HG03280 (cell line): ENCODE measurements at regions not wholly inside any gene's neighbourhood (a gene's known extent, or its start where the extent isn't known, plus 50 kb on each side); places are given as distances from the start of the nearest gene placed in this dataset.
"Not testable (repeated sequence)": the region's sequence is repeated elsewhere in the genome, so short reads cannot be mapped to it uniquely, and the experiment has no call there.

Experiments
- ATAC-seq: cut with Tn5 transposase; IDR thresholded peaks from one replicate; pipeline ENCODE4 v1.9.1; 2021; ENCODE audit warnings: mild to moderate bottlenecking, moderate library complexity; ENCODE audit not compliant: unreplicated experiment

GRCh38 chr9:39463696-39464095 lies 108.2 kb downstream of the SPATA31A1 start:
- ATAC-seq: peak; percentile 56

GRCh38 chr9:39464122-39464777 lies 108.8 kb downstream of the SPATA31A1 start:
- ATAC-seq: peak; percentile 93

DNA sequence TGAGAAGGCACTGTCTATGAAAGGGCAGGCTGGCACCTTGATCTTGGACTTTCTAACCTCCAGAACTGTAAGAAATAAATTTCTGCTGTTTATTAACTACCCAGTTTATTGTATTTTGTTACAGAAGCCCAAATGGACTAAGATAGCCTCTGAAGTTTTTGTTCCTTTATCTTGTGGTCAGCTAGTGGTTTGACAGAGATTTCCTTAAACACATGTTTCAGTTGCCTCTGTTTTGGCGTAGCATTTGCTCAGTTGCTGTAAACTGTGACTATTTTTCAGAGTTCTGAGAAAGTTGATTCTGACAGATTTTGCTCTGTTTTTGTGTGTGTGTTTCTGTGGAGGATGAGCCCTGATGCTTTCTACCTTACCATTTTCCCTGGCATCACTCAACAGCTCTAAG lies 119.0 kb downstream of the SPATA31A1 start:
- peak; percentile 96 for ATAC-seq

GRCh38 chr9:39483073-39483472 lies 127.6 kb downstream of the SPATA31A1 start:
- ATAC-seq: not testable (repeated sequence)

DNA sequence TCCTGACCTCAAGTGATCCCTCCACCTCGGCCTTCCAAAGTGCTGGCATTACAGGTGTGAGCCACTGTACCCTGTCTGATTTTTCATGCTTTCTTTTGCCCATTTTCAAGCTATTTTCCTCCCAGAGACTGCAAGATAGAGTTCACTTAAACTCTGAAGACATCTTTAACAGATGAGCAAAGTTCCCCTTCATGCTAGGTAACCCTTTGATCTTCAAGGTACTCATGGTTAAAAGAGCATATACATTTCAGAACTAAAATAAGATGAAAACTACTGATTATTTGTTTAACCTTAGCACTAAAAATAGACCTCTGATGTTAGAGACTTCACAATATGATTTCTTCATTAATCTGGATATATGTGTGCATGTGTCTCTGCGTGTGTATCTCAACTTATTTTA lies 128.4 kb downstream of the SPATA31A1 start:
- ATAC-seq: peak; percentile 22

DNA sequence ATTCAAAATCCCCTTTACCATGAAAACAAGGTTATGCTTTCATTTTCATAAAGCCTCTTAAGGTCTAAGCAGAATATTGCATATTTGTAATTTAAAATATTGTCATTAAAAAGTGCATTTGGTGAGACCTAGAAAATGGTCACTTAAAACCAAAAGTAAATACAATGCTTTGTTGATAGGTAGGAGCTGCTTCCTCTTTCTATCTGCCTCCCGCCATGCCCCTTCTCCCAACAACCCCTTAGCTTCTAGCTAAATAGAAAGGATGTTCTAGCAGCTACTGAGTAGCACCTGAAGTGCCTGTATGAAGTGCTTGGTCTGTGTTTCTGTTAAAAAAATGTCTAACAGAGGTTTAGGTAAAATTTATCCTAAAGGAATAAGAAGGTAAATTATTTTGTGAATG lies 128.8 kb downstream of the SPATA31A1 start:
- ATAC-seq: peak; percentile 80

GRCh38 chr9:39487477-39487876 lies 132.0 kb downstream of the SPATA31A1 start:
- ATAC-seq: not testable (repeated sequence)

- ATAC-seq: not testable (repeated sequence)
Observed at GRCh38 chr9:39496248-39496647, 140.8 kb downstream of the SPATA31A1 start.

DNA sequence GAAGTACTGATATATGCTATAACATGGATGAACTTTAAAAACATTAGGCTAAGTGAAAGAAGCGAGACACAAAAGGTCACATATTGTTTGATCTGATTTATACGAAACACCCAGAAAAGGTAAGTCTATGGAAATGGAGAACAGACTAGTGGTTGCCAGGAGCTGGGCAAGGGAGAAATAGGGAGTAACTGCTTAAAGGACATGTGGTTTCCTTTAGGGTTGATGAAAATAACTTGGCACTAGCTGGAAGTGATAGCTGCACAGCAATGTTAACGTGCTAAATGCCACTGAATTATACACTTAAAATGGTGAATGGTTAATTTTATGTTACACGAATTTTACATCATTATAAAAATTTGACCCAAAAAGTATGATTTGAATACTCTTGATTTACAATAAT lies 147.7 kb downstream of the SPATA31A1 start:
- ATAC-seq: not testable (repeated sequence)

- ATAC-seq: not testable (repeated sequence)
Observed at GRCh38 chr9:39527387-39528029, 172.0 kb downstream of the SPATA31A1 start.

DNA sequence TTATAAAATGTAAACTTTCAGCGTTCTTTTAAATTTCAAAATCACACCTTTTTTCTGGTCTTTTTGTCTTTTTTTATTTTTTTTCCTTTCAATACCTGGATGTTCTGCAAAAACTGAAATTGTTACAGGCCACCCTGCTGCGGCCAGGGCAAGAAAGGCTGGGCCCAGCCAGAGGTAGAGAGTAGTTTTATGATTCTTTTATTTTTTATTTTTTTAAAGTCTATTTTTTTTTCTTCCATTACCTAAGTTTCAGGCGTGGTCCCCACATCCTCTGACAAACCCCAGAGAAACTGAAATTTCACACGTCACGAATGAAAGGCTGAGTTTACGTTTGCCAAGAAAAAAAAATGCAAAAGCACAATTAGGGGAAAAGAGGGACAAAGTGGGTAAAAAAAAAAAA lies 177.1 kb downstream of the SPATA31A1 start:
- not testable (repeated sequence) for ATAC-seq

GRCh38 chr9:39533001-39533762 lies 177.7 kb downstream of the SPATA31A1 start:
- not testable (repeated sequence) for ATAC-seq

DNA sequence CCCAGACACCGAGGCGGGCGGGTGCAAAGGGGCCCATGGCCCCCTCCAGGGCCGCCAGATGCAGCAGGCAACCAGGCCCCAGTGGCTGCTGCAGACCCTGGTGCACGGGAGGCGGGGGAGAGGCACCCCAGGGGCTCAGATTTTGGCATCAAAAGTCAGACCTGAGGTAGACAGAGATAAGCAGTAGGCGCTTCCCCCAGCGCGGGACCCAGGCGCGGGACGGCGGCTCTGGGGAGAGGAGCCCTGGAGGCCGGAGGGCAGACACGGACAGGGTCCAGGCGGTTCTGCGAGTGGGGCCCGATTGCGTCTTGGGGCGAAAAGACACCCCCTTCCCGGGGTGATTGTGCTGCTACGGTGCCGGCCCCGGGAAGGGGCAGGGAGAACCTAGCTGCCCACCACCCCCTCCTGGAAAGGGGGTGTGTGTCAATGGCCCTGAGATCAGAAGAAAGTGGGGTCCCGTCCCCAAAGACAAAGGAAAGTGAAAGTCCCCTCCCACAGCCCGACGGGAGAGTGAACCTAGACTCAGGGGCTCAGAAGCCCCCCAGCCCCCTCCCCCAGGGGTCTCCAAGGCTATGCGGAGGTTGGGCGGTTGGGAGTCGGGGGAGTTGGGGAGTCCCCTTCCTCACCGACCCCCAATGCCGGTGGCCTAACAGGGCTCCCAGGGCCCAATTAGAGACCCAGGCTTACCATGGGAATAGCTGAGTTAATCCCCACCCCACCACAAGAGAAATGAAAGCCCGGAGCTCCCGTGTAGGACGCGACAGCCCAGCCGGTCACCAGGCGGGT lies 178.5 kb downstream of the SPATA31A1 start:
- ATAC-seq: not testable (repeated sequence)

- ATAC-seq: not testable (repeated sequence)
Observed at GRCh38 chr9:39534897-39535296, 179.4 kb downstream of the SPATA31A1 start.

DNA sequence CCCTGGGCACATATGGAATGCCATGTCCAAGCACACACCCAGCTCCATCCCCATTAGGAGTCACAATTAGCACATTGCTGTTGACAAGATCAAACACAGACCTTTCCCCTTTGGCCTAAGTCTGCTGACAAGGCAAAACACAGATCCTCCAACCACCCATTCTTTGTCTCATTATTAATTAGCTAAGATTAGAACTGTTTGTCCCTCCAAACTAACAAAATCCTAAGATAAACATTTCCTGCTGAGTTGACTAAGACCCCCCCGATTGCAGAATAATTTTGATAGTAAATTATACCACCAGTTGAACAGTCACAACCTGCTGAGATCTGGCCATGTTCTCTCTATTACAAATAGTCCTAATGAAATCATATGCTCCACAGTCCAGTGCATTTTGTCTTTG lies 186.7 kb downstream of the SPATA31A1 start:
- not testable (repeated sequence) for ATAC-seq

GRCh38 chr9:39545079-39545478 lies 189.6 kb downstream of the SPATA31A1 start:
- ATAC-seq: not testable (repeated sequence)

GRCh38 chr9:39550573-39550972 lies 195.1 kb downstream of the SPATA31A1 start:
- not testable (repeated sequence) for ATAC-seq

GRCh38 chr9:39551544-39551943 lies 196.1 kb downstream of the SPATA31A1 start:
- ATAC-seq: not testable (repeated sequence)

GRCh38 chr9:39552242-39552881 lies 196.9 kb downstream of the SPATA31A1 start:
- not testable (repeated sequence) for ATAC-seq

GRCh38 chr9:39554352-39554751 lies 198.9 kb downstream of the SPATA31A1 start:
- ATAC-seq: not testable (repeated sequence)
